Hematopoietic multipotent progenitor cell treated with erythropoietin and hydrocortisone succinate and interleukin-3 and kit ligand, for 8 days (in vitro differentiated cells): ENCODE measurements at regions not wholly inside any gene's neighbourhood (a gene's known extent, or its start where the extent isn't known, plus 50 kb on each side); places are given as distances from the start of the nearest gene placed in this dataset.
"Not testable (repeated sequence)": the region's sequence is repeated elsewhere in the genome, so short reads cannot be mapped to it uniquely, and the experiment has no call there.

ENCODE experiments used
- DNase-seq: peaks from one replicate; pipeline ENCODE4 v3.0.0-alpha.2; 2015

- no peak for DNase-seq
Measured at GRCh38 chr9:78879324-78880100, 582.6 kb downstream of the PSAT1 start.

DNA sequence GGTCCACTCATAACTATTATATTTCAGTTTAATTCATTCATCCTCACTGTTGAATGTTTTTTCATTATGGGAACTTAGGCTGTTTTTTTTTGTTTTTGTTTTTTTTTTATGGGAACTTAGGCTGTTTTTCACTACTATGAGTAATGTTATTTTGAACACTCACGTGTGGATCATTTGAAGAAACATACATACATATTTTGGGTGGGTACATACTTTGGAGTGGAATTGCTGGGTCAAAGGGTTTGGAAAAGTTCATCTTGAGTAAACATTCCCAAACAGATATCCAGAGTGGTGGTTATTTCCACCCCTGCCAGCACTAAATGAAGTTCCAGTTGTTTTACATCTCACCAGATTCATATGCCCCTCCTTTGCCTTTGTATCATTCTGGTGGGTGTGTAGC is 584.4 kb downstream of the PSAT1 start:
- DNase-seq = no peak

GRCh38 chr9:78882481-78882880 is 585.6 kb downstream of the PSAT1 start:
- no peak for DNase-seq

GRCh38 chr9:78884611-78885150 is 587.8 kb downstream of the PSAT1 start:
- DNase-seq = no peak

GRCh38 chr9:78892182-78892581 is 595.3 kb downstream of the PSAT1 start:
- no peak for DNase-seq

- no peak for DNase-seq
Measured at GRCh38 chr9:78892769-78893168, 595.8 kb downstream of the PSAT1 start.

DNA sequence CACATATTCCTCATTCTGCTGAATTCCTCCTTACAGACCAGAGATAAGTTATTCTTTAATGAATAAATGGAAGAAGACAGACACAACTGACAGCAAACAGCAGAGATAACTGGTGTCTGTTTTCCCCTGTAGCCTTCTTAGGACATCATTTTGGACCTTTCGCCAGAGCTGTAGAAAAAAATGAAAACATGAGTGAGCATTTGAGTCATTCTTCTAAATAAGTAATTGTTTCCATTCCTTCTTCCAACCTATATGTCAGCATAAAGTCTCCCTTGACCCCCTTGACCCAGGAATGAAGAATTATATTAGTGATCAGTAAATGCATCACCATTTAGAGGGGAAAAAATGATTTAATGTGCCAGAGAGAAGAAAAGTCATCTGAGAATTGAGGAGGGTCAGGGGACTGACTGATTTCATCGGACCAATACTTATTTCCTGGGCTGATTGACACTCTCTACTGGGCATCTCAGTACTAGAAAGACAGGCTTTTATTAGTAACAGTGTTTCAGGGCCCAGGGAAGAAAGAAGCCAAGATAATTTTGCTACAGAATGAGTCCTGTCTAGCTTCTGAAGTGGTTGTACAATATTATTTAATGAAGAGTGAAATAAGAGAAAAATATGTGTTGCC is 597.0 kb downstream of the PSAT1 start:
- no peak for DNase-seq

DNA sequence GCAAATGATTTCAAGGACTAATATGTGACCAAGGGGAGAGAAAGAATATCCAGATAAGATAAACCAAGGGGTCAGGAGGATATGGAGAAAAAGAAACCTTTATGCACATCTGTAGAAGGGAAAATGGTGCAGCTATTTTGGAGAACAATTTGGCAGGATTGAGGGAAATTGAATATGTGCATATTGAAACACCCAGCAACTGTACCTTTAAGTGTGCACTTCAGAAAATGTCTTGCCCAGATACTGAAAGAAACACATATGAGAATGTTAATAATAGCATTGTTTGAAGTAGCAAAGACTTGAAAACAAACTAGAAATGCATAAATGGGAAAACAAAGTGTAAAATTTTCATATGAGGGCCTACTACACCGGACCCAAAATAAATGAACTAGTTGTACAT is 599.6 kb downstream of the PSAT1 start:
- DNase-seq = no peak

GRCh38 chr9:78898234-78898633 is 601.3 kb downstream of the PSAT1 start:
- no peak for DNase-seq

GRCh38 chr9:78899006-78899405 is 602.1 kb downstream of the PSAT1 start:
- DNase-seq = no peak

DNA sequence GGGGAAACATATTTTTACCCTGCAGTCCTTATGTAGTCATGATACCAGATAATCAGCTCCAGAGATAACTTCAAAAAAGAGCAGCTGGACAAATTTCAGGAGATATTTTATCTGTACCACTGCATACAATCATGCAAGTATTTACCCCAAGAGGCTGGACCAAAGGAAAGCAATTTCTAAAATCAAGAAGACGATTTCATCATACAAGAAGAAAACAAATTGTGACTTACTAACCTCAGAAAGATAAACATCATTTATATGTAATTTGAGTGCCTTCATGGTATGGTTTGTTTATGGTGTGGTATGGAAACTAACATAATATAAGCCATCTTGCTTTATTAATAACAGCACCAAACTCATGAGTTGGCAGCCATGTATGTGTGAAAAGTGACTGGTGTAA is 603.6 kb downstream of the PSAT1 start:
- no peak for DNase-seq

GRCh38 chr9:78902051-78902450 is 605.1 kb downstream of the PSAT1 start:
- no peak for DNase-seq

GRCh38 chr9:78903581-78903980 is 606.7 kb downstream of the PSAT1 start:
- DNase-seq = no peak

DNA sequence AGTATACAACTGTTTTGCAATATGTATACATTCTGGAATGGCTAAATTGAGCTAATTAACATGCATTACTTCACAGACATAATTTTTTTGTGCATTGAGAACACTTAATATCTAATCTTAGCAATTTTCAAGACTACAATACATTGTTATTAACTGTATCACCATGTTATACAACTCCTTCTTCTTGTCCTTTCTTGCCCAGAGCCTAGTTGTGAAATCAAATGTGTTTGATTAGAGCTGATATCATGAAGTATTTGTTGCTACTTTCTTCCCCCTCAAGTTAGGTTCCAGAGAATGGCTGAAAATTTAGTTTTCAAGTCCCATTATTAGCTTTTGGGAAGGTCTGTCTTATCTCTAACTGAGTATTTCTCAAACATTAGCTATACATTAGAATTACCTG is 607.8 kb downstream of the PSAT1 start:
- no peak for DNase-seq

DNA sequence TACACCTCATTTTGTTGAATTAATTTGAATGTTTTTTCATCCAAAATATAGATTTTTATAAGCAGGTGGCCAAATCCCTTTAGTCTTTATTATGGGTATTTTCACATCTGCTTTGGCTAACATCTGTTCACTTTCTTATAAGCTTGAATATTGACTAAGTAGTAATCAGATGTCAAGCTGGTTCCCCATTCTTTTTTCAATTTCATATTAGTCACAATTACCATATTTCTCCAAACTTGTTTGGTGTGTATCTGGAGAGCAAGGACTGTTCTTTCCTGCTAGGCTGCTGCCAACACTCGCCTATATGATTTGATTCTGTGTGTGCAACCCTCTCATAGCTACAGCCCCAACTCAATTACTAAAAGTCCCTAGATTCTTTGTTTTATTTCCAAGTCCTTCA is 608.5 kb downstream of the PSAT1 start:
- DNase-seq = no peak

GRCh38 chr9:78905986-78906755 is 609.2 kb downstream of the PSAT1 start:
- DNase-seq = no peak

DNA sequence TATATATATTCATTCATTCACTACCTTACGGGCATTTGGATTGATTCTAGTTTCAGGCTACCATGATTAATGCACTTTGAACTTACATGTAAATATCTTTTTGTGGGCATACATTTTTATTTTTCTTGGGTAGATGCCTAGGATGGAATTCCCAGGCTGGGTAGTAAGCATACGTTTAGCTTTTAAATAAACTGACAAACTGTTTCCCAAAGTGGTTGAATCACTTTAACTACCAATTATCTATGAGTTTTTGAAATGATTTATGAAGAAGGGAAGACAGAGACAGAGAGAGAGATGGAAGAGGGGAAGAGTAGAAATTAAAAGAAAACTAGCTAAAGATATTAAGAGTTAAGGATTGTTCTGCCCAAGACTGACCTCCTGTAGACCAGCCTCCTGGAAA is 612.6 kb downstream of the PSAT1 start:
- no peak for DNase-seq

- not testable (repeated sequence) for DNase-seq
Measured at GRCh38 chr9:78916884-78917283, 620.0 kb downstream of the PSAT1 start.

DNA sequence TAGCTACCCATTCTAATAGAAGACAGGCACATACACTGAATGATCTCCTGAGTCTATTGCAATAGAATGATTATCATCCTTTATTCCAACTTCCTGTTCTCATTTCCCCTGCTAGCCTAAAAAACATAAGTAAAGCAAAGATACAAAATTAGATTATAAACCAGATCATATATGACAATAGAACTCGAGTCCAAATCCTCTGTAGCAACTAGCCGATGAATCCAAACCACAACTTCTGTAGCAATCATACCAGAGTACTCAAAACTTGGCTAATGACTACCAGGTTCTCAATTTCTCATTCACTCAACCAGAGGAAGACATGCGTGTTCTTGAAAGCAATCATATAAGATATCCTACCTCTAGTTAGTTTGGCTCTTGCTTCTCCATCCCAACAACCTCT is 622.1 kb downstream of the PSAT1 start:
- DNase-seq = no peak

DNA sequence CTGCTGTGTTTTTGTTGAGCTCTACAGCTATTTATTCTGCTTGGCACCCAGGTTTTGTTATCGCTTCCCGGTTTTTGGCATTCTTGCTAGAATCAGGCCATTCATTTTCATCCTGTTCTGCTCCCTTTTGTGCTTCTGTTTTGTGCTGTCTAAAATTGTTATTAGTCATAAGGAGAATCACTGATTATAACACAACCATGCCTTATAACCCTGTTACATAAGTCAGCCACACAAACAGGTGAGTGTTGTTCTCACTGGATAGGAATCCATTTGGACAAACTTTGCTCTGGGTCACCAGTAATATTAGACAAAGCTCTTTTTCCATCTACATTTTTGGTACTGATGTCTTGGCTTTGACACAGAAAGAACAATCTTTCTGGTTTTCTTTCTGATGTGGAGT is 622.8 kb downstream of the PSAT1 start:
- no peak for DNase-seq

- no peak for DNase-seq
Measured at GRCh38 chr9:78921341-78921740, 624.4 kb downstream of the PSAT1 start.

DNA sequence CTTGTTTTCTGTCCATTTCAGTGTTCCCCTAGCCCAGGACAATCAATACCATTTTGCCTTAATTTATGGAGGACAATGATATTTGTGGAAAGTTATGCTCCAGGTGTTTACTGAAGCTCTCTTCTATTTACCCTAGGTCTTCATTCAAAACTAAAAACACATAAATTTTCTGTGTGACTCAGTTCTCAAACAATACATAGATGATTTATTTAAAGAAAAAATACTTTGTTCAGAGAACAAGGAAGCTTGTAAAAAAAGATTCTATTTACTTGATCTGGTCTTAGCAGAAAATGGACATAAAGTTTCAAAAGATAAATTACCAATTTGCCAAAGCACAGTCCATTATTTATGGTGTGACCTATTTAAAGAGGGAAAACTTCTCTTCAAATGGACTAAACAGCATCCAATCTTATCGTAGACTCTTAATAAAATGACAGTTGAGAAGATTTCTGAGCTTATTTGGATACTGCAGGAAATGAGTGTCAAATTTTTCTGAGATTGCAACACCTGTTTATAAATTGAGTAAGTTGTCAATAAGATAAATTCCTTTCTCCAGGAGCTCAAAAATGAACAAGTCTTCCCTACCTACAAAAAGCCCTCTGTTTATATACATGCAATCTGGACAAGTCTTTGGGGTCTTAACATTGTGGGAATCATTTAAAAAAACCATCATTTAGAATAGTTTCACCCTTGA is 627.2 kb downstream of the PSAT1 start:
- no peak for DNase-seq
